ENCODE measurements at regions not wholly inside any gene's neighbourhood (a gene's known extent, or its start where the extent isn't known, plus 50 kb on each side); places are given as distances from the start of the nearest gene placed in this dataset.

GRCh38 chr9:13354733-13355132 lies 75.2 kb upstream of the MPDZ start:
- Histone ChIP-seq H3K27me3 (no peaks in the 10 kb centered on the region), H3K36me3 (no peaks in the 10 kb centered on the region), H3K9me3 (no peaks in the 10 kb centered on the region), H3K4me3 (no peak overlapping the region), H3K27ac (no peak overlapping the region), H3K4me1 (peaks cover 0 to 25% (median 15%) of the 10 kb centered on the region in 4 donors)
- intact Hi-C loops (cut with DNase I): loop anchor here (5.0 kb wide), 1 partner anchor 1073 kb away; no protein-coding TSS in a partner anchor
- no peak for DNase-seq
- TF ChIP-seq EP300 (IDR thresholded peaks at IDR 0.05) (no peak), POLR2AphosphoS5 (IDR thresholded peaks at IDR 0.05) (no peak), CTCF (IDR thresholded peaks at IDR 0.05) (no peak), POLR2A (IDR thresholded peaks at IDR 0.05) (no peak)
- 77 to 80% methylated on average over 2 of the region's 2 CpGs for WGBS, 2 donors

GRCh38 chr9:13352451-13352979 lies 73.0 kb upstream of the MPDZ start:
- Histone ChIP-seq H3K4me1 (peaks cover 0 to 4% (median 1%) of the 10 kb centered on the region in 4 donors), H3K27me3 (no peaks in the 10 kb centered on the region), H3K27ac (no peak overlapping the region), H3K9me3 (no peaks in the 10 kb centered on the region), H3K36me3 (no peaks in the 10 kb centered on the region), H3K4me3 (no peak overlapping the region)
- TF ChIP-seq EP300 (IDR thresholded peaks at IDR 0.05) (no peak), POLR2A (IDR thresholded peaks at IDR 0.05) (no peak), POLR2AphosphoS5 (IDR thresholded peaks at IDR 0.05) (no peak), CTCF (IDR thresholded peaks at IDR 0.05) (no peak)
- intact Hi-C loops (cut with DNase I): loop anchor here (5.0 kb wide), 1 partner anchor 1075 kb away; no protein-coding TSS in a partner anchor
- WGBS, 2 donors: 75 to 76% methylated on average over 4 of the region's 4 CpGs
- DNase-seq: no peak

GRCh38 chr9:13351778-13352386 lies 72.4 kb upstream of the MPDZ start:
- no peak overlapping the region for H3K4me3 ChIP-seq
- TF ChIP-seq CTCF (IDR thresholded peaks at IDR 0.05) (peak; percentile 23 to 67 (median 53)), EP300 (IDR thresholded peaks at IDR 0.05) (no peak)
- H3K27me3 ChIP-seq: no peaks in the 10 kb centered on the region
- H3K27ac ChIP-seq: no peak overlapping the region
- no peaks in the 10 kb centered on the region for H3K36me3 ChIP-seq
- intact Hi-C loops (cut with DNase I): loop anchor here (5.0 kb wide), 1 partner anchor 1075 kb away; no protein-coding TSS in a partner anchor
- H3K4me1 ChIP-seq: no peaks in the 10 kb centered on the region
- 7% methylated on average over 3 of the region's 3 CpGs for WGBS, 2 donors
- H3K9me3 ChIP-seq: no peaks in the 10 kb centered on the region
- no peak for DNase-seq

DNA sequence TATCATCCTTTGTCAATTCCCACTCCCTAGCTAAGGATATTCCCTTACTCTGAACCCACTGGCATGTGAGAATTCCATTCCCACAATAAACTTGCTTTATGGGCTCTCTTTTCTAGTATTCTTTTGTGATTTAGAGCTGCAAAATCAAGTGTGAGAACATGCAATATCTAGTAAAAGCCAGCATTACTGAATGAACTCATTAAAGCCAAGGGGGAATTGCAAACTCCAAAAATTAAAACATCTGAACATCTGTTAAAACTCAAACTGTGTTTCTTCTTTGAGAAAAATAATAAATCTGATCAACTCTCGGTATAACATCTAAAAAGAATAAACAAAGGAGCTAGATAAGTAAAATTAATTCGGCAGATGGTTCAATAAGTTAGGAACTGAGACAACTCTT lies 53.1 kb upstream of the MPDZ start:
- no peak for TF ChIP-seq CTCF (IDR thresholded peaks at IDR 0.05)
- no peak for TF ChIP-seq POLR2A (IDR thresholded peaks at IDR 0.05)
- no peak for TF ChIP-seq POLR2AphosphoS5 (IDR thresholded peaks at IDR 0.05)
- no peak for TF ChIP-seq EP300 (IDR thresholded peaks at IDR 0.05)
- no peaks in the 10 kb centered on the region for H3K4me1 ChIP-seq
- 61 to 66% methylated on average over 2 of the region's 2 CpGs for WGBS, 2 donors
- H3K36me3 ChIP-seq: no peaks in the 10 kb centered on the region
- H3K27me3 ChIP-seq: no peaks in the 10 kb centered on the region
- no peak for DNase-seq
- no peak overlapping the region for H3K4me3 ChIP-seq
- intact Hi-C loops (cut with DNase I): no loop called here
- H3K9me3 ChIP-seq: no peaks in the 10 kb centered on the region
- no peak overlapping the region for H3K27ac ChIP-seq

GRCh38 chr9:13331320-13331719 lies 51.8 kb upstream of the MPDZ start:
- TF ChIP-seq CTCF (IDR thresholded peaks at IDR 0.05) (no peak), POLR2A (IDR thresholded peaks at IDR 0.05) (no peak), EP300 (IDR thresholded peaks at IDR 0.05) (no peak), POLR2AphosphoS5 (IDR thresholded peaks at IDR 0.05) (no peak)
- no peaks in the 10 kb centered on the region for H3K9me3 ChIP-seq
- no peak for DNase-seq
- intact Hi-C loops (cut with DNase I): no loop called here
- no peaks in the 10 kb centered on the region for H3K36me3 ChIP-seq
- 88 to 91% methylated on average over 3 of the region's 3 CpGs for WGBS, 2 donors
- H3K27ac ChIP-seq: no peak overlapping the region
- no peak overlapping the region for H3K4me3 ChIP-seq
- H3K4me1 ChIP-seq: no peaks in the 10 kb centered on the region
- H3K27me3 ChIP-seq: no peaks in the 10 kb centered on the region

All from sigmoid colon (tissue), 6 donors.